K562 (cell line): ENCODE measurements at regions not wholly inside any gene's neighbourhood (a gene's known extent, or its start where the extent isn't known, plus 50 kb on each side); places are given as distances from the start of the nearest gene placed in this dataset.

ENCODE experiments used
- CBFB ChIP-seq: sonication (generic); formaldehyde crosslinking; IDR thresholded peaks from 2 replicates; pipeline ENCODE4 v1.4.0; 2020; ENCODE audit warnings: mild to moderate bottlenecking, missing genetic modification reagents
- CHD1 ChIP-seq: fragments of 200-600 bp; sonication (generic); IDR thresholded peaks from one replicate; pipeline ENCODE4 v1.6.1; 2012; ENCODE audit warnings: mild to moderate bottlenecking, moderate library complexity, low read length, inconsistent platforms
- CTBP1 ChIP-seq: fragments of 450-650 bp; IDR thresholded peaks from 2 replicates; pipeline ENCODE4 v1.6.1; 2016; ENCODE audit warnings: borderline replicate concordance
- EGR1 ChIP-seq: fragments of 450-650 bp; conservative IDR thresholded peaks from 2 replicates; pipeline ENCODE4 v1.6.1; 2017; ENCODE audit warnings: mild to moderate bottlenecking
- HDAC1 ChIP-seq, 2 experiments: fragments of 450-650 bp; IDR thresholded peaks; 2 replicates each; pipeline ENCODE4 v1.6.1; 2016 to 2017; ENCODE audit warnings: inconsistent platforms in 1 of 2, mild to moderate bottlenecking in 1 of 2, moderate library complexity in 1 of 2
- HDAC8 ChIP-seq: fragments of 450-650 bp; IDR thresholded peaks from 2 replicates; pipeline ENCODE4 v1.6.1; 2016; ENCODE audit warnings: mild to moderate bottlenecking, missing genetic modification characterization, moderate library complexity, missing compliant biosample characterization
- HEY1 ChIP-seq: fragments of 250-450 bp; sonication (Bioruptor Pico); IDR thresholded peaks from 2 replicates; pipeline ENCODE4 v1.5.0; 2020; ENCODE audit warnings: mild to moderate bottlenecking, moderate library complexity, borderline replicate concordance
- MECOM ChIP-seq: fragments of 250-450 bp; sonication (Bioruptor Pico); IDR thresholded peaks from 2 replicates; pipeline ENCODE4 v1.8.0; 2022; ENCODE audit warnings: inconsistent platforms
- MYC ChIP-seq, 2 experiments: fragments of 250-450 bp in 1 of 2; sonication (Bioruptor Pico) in 1 of 2; IDR thresholded peaks; 2 replicates each; pipeline versions ENCODE4 v1.5.1 to v1.6.1; 2012 to 2021; ENCODE audit warnings: low read depth in 2 of 2, borderline replicate concordance in 1 of 2, improper control_type of control experiment in 1 of 2, low read length in 1 of 2, mild to moderate bottlenecking in 1 of 2, moderate library complexity in 1 of 2
- NFIX ChIP-seq: fragments of 250-450 bp; sonication (Bioruptor Pico); IDR thresholded peaks from 2 replicates; pipeline ENCODE4 v1.4.0; 2020; ENCODE audit warnings: low read depth, mild to moderate bottlenecking, moderate library complexity
- PCBP2 ChIP-seq: fragments of 200-400 bp; formaldehyde crosslinking; IDR thresholded peaks from 2 replicates; pipeline ENCODE4 v1.6.1; 2018; ENCODE audit warnings: low read length, low read depth, mild to moderate bottlenecking, moderate library complexity; ENCODE audit not compliant: poor library complexity, severe bottlenecking
- PML ChIP-seq: IDR thresholded peaks from 2 replicates; pipeline ENCODE4 v1.6.1; 2012; ENCODE audit warnings: low read length, inconsistent platforms
- RBM15 ChIP-seq: fragments of 200-400 bp; formaldehyde crosslinking; IDR thresholded peaks from 2 replicates; pipeline ENCODE4 v1.6.1; 2018; ENCODE audit warnings: mild to moderate bottlenecking, low read length, moderate library complexity; ENCODE audit not compliant: insufficient read depth
- STAT6 ChIP-seq: sonication (generic); formaldehyde crosslinking; IDR thresholded peaks from 2 replicates; pipeline ENCODE4 v1.8.1; 2023; ENCODE audit warnings: mild to moderate bottlenecking, missing genetic modification reagents
- TEAD4 ChIP-seq, 2 experiments: sonication (generic) in 1 of 2; formaldehyde crosslinking in 1 of 2; IDR thresholded peaks; 2 replicates each; pipeline versions ENCODE4 v1.6.1 to v1.8.0; 2012 to 2022; ENCODE audit warnings: borderline replicate concordance in 1 of 2, inconsistent platforms in 1 of 2, low read length in 1 of 2, mild to moderate bottlenecking in 1 of 2, missing genetic modification reagents in 1 of 2
- ZFP1 ChIP-seq: fragments of 450-650 bp; formaldehyde crosslinking; IDR thresholded peaks from 2 replicates; pipeline ENCODE4 v1.4.0; 2020; ENCODE audit warnings: mild to moderate bottlenecking, mixed read lengths
- ZNF277 ChIP-seq: fragments of 250-450 bp; sonication (Bioruptor Pico); IDR thresholded peaks from 2 replicates; pipeline ENCODE4 v1.8.0; 2022; ENCODE audit warnings: inconsistent platforms, mild to moderate bottlenecking, moderate library complexity, borderline replicate concordance
- ZNF584 ChIP-seq: fragments of 200-800 bp; sonication (Bioruptor generic); IDR thresholded peaks from 2 replicates; pipeline ENCODE4 v1.6.1; 2016; ENCODE audit warnings: low read depth, mild to moderate bottlenecking, missing genetic modification characterization, missing compliant biosample characterization
- ZNF699 ChIP-seq: fragments of 250-450 bp; sonication (Bioruptor Pico); IDR thresholded peaks from 2 replicates; pipeline ENCODE4 v1.8.0; 2021; ENCODE audit warnings: mild to moderate bottlenecking, moderate library complexity; ENCODE audit not compliant: insufficient replicate concordance
- ZNF75A ChIP-seq: fragments of 450-650 bp; formaldehyde crosslinking; IDR thresholded peaks from 2 replicates; pipeline ENCODE4 v1.4.0; 2020; ENCODE audit warnings: mild to moderate bottlenecking
- TF ChIP-seq, protein P1 (sequence below): sonication (generic); formaldehyde crosslinking; IDR thresholded peaks from 2 replicates; pipeline ENCODE4 v1.8.1; 2023; ENCODE audit warnings: mild to moderate bottlenecking, missing genetic modification reagents
- TF ChIP-seq, protein P2 (sequence below): fragments of 450-650 bp; conservative IDR thresholded peaks from 2 replicates; pipeline ENCODE4 v1.6.1; 2016; ENCODE audit warnings: missing genetic modification characterization, low read depth, mild to moderate bottlenecking, missing compliant biosample characterization, moderate library complexity

DNA sequence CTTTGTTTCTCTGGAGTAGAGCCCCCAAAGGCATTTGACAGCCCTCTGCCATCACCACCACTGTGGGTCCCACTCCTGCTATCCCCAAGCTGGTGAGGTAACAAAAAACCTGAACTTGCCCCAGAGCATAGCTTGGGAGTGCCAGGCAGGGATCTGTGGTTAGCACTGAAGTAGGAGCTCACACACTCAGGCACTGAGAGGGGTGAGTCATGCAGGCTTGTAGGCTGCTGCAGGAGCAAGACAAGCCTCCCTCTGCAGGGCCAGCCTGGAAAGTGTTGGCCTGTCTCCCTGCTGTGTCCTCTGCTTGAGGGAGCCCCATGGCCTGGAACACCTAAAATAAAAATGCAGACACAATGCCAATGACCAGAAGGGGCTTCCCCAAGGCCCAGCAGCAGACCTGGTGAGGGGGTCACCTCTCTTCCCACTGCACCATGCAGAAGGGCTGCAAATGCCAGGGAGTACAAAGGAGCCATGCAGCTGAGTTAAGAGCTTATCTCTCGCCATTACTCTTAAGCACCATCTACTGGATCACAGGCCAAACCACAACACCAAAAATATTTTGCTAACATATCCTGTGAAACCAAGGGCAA lies 108.9 kb upstream of the POGK start (continued):
- TF ChIP-seq NFIX (no peak), CTBP1 (peak; percentile 82; the same call in 1 of the 2 replicates), TEAD4 (IDR thresholded peaks at IDR 0.05; ENCODE audit: low read length) (peak; percentile 42), TEAD4 (CRISPR knock-in tag; IDR thresholded peaks at IDR 0.05; ENCODE audit: borderline replicate concordance) (no peak), ZFP1 (CRISPR knock-in tag) (no peak), HEY1 (CRISPR knock-in tag) (no peak), ZNF584 (CRISPR knock-in tag) (no peak), STAT6 (CRISPR knock-in tag) (no peak), CHD1 (no peak), MECOM (no peak), HDAC8 (no peak), ZNF75A (no peak), PML (no peak), EGR1 (no peak), HDAC1 (IDR thresholded peaks at IDR 0.05) (no peak), CBFB (CRISPR knock-in tag) (peak; percentile 80), RBM15 (no peak), MYC (IDR thresholded peaks at IDR 0.05; ENCODE audit: low read depth, low read length) (no peak), MYC (CRISPR knock-in tag; IDR thresholded peaks at IDR 0.05; ENCODE audit: borderline replicate concordance, low read depth) (no peak), ZNF699 (no peak), ZNF277 (CRISPR knock-in tag) (no peak), PCBP2 (no peak)
- TF ChIP-seq, protein P1, sequence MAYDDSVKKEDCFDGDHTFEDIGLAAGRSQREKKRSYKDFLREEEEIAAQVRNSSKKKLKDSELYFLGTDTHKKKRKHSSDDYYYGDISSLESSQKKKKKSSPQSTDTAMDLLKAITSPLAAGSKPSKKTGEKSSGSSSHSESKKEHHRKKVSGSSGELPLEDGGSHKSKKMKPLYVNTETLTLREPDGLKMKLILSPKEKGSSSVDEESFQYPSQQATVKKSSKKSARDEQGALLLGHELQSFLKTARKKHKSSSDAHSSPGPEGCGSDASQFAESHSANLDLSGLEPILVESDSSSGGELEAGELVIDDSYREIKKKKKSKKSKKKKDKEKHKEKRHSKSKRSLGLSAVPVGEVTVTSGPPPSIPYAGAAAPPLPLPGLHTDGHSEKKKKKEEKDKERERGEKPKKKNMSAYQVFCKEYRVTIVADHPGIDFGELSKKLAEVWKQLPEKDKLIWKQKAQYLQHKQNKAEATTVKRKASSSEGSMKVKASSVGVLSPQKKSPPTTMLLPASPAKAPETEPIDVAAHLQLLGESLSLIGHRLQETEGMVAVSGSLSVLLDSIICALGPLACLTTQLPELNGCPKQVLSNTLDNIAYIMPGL (CRISPR knock-in tag) = no peak; the same call in 1 of the 2 replicates
- TF ChIP-seq, protein P2, sequence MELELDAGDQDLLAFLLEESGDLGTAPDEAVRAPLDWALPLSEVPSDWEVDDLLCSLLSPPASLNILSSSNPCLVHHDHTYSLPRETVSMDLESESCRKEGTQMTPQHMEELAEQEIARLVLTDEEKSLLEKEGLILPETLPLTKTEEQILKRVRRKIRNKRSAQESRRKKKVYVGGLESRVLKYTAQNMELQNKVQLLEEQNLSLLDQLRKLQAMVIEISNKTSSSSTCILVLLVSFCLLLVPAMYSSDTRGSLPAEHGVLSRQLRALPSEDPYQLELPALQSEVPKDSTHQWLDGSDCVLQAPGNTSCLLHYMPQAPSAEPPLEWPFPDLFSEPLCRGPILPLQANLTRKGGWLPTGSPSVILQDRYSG (tag) = no peak
